Inflammatory macrophage treated with lipopolysaccharide for 4 hours (primary cell): ENCODE measurements at regions not wholly inside any gene's neighbourhood (a gene's known extent, or its start where the extent isn't known, plus 50 kb on each side); places are given as distances from the start of the nearest gene placed in this dataset.
A peak's percentile ranks its signal among the peaks of the same experiment; 100 is the strongest.
"Not testable (repeated sequence)": the region's sequence is repeated elsewhere in the genome, so short reads cannot be mapped to it uniquely, and the experiment has no call there.

ENCODE experiments used
- DNase-seq: peaks from one replicate; pipeline ENCODE4 v3.0.0-alpha.2; 2020

DNA sequence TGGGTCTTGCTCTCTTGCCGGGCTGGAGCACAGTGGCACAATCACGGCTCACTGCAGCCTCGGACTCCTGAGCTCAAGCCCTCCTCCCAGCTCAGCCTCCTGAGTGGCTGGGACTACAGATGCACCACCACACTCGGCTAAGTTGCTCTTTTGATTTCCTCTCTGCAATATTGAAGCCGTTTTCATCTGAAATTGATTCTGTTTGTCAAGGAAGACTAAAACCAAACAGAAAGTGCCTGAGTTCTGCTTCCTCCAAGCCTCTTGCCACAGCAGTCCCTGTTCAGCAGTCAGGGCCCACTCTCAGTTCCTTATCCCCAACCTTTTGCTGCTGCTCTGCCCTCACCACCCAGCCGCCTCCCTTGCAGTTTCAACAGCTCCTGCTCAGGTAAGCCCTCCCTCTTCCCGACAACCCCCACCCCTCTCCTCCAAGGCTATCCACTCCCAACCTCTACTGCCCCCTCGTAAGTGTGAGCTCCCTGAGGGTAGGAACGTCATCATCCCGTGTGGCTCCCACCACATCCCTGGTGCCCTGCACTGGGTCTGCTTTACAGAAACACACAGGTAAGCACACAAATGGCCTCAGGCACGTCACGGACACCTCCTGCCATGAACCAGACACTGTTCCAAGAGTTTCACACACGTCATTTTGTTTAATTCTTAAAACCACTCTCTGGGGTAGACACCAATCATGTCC is 70.7 kb upstream of the TAB2 start:
- DNase-seq, result peak; percentile 87

DNA sequence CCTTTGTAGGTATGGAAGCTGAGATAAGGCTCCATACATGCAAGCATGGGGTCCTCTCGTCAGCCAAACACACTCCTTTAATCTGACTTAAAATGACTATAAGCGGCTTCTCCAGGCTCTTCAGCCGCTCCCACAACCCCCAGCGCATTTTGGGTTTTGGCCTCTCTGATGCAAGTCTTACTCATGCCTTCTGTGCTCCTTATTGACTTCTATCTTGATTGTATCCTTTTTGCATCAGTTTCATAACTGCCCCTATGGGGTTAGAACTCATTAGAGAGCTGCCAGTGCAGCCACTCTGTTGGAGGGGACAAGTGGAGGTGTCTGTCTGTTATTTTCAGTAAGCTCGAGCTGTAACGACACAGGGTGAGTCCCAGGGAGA is 70.1 kb upstream of the TAB2 start:
- peak; percentile 61 for DNase-seq

DNA sequence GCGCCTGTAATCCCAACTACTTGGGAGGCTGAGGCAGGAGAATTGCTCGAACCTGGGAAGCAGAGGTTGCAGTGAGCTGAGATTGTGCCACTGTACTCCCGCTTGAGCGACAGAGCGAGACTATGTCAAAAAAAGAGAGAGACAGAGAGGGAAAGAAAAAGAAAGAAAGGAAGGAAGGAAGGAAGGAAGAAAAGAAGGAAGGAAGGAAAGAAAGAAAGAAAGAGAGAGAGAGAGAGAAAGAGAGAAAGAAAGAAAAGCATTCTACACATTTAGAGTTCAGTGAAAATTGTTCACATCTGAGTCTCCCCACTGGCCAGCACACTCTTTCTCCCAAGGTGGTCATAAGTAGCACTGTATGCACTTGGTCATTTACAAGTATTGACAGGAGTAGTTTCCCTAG is 69.2 kb upstream of the TAB2 start:
- DNase-seq, result not testable (repeated sequence)

DNA sequence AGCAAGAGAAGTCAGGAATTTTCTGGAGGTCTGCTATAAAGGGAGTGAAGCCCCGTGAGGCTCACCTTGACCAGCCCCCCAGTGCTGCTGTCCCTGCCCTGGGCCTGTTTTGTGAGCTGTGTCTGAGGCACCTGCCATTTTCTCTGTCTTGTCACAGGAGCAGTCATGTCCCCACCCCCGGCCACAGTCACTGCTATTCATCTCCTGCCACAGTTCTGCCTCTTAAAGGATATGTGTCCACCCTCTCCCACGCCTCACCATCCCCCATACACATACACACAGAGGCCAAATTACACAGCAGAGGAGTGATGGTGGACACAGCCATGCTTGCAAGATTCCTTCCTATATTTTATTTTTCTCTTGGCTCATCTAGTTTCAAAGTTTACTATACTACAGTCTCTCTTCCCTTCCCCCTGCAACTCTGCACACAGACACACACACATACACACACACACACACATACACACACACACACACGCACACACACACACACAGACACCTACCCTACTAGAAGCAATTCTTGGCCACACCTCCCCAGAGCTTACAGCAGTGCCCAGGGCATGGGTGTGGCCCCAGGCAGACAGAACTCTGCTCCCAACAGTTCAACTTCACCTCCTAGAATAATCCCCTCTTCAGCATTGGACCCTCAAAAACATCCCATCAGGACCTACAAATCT is 68.7 kb upstream of the TAB2 start:
- peak; percentile 66 for DNase-seq

DNA sequence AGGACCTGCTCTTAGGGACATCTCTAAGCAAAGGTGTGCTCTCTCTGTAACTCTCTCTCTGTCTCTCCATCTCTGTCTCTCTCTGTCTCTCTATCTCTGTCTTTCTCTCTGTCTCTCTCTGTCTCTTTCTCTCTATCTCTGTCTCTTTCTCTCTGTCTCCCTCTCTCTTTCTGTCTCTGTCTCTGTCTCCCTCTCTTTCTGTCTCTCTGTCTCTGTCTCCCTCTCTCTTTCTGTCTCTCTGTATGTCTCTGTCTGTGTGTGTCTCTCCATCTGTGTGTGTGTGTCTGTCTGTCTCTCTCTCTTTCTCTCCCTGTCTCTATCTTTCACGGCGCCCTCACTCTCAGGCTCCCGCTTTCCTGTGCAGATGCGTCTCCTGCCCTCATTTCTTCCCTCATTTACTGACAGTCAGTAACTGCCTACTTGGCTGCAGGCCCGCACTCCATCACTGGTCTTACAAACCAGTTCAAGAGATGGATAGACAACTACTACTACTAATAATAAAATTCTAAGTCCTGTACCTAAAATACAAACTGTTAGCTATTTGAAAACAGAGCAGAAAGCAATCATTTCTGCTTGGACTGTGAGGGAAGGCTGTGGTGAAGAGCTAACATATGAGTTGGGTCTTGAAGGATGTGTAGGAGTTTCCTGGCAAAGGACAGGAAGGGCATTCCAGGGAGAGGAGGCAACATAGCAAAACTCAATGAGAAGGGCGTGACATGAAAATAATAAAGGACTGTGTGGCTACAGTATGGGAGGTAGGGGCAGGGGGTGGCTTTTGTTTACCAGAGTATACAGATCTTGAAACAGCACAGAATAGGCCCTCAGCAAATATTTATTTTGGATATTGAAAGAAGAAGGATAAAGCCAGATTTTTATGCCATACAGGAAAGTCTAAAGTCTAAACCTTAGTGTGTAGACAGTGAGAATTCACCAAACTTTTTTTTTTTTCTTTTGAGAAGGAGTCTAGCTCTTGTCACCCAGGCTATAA is 67.8 kb upstream of the TAB2 start:
- no peak for DNase-seq

DNA sequence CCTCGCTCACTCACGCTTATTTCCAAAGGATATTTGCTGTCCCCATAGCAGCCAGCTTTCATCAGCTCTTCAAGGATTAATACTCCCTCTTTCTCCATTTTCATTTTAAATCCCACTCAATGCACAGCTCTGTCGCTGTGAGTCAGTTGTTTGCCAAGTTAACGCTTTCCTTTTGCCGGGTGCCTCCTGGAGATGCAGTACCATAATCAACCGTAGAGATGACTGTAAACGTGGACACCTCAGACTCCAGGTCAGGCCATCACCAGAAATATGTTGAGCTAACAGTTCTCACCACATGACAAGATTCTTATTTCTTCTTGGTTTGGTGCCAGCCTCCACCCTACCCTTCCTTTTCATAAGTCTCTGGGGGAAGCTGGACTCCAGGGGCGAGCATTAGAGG is 66.6 kb upstream of the TAB2 start:
- no peak for DNase-seq

DNA sequence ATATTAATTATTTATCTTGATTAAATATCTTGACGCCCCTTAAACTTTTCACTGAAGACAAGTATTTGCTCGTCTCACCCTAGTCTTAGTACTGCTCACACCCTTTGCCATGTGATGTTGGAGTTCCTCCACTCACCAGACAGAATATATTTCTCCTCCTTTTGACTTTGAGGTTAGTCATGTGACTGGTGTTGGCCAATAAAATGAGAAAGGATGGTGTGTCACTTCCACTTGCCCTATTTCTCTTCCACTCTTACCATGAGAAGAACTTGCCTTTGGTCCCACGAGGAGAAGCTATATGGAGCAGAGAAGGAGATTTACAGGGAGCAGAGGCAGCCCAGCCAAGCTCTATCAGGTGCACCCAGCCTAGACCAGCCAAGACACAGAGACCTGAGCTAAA is 64.9 kb upstream of the TAB2 start:
- DNase-seq, result peak; percentile 27

DNA sequence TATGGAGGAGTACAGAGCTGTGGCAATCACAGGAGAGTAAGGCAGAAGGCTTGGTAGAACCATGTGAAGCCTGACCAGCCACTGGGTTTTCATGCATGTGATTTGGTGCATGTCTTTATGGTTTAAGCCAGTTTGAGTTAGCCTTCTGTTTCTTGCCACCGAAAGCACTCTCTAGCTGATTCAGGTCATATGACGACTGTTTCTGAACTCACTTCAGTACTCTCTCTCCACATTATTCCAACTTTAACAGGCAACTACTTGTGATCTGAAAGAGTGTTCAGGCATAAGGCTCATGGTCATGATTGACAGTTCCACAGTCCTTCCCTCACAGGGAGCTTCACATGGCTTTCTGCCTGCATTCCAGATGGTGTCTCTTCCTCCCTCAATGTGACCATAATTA is 63.3 kb upstream of the TAB2 start:
- peak; percentile 32 for DNase-seq

DNA sequence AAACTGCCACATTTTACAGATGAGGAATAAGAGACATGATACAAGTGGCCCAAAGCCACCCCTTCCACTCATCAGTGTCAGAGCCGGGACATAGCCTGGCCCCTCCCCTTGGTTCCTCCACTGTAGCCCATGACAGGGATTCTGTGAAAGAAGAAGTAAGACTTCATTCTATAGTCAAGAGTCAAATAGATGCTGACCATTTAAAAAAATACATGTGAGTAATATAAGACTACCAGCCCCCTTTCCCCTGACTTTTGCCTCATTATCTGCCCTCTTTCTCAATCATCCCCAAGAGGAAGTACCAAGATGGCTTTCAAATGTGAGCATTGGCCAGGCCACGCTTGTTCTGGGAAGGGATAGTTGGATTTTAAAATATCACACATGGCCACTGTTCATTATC is 57.8 kb upstream of the TAB2 start:
- peak; percentile 95 for DNase-seq

DNA sequence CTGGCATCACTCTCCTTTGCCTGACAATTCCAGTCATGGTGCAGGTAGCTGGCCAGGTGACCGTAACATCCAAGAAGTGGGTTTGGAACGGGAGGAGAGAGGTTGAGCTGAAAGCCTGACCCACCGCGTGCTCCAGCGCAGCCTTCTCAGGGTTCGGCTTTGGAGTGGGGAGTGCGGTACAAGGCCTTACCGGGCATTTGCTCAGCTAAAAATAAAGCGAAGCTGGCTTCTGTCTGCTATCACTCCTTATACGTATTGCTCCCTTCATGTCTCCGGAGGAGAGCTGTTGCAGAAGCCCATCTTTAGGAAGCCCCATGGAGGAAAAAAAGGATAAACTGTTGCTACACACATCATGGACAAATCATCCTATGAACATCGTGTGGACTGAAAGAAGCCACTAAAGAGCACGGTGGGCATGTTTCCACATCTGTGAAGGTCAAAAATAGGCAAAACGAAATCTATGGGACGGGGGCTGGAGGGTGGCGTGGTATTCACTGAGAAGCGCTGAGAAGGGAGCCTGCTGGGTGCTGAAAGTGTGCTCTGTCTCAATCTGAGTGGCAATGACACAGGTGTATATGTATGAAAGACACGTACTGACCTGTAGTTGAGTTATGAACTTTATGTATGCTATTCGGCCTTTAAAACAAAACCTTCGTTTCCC is 57.2 kb upstream of the TAB2 start:
- DNase-seq, result no peak

DNA sequence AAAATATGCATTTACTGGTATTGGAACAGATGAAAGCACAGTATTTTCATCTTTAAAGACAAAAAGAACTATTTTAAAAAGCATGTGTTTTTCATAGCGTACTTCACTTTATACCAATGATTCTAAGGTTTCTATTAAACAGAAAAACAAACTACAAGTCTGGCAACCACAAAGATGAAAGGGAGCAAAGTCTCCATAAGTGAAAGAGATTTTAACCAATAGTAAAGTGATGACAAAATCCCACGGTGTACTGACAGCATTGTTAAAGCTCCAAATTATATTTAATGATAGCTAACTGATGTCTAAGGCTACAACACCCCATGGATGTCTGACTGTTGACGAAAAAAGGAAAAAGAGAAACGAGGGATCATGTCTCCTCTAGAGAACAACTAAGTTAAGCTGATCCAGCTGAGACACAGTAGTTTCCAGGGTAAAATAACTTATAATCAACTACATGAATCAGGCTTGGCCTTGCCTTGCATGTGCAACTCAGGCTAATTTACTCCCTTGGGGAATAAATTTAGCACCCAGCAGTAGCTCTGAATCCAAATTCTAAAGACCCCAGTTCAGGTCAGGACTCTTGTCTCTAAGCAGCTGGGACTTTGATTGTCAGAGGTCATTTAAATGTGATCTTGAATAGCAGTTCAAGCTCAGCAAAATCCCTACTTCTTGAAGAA is 56.0 kb upstream of the TAB2 start:
- DNase-seq, result no peak

DNA sequence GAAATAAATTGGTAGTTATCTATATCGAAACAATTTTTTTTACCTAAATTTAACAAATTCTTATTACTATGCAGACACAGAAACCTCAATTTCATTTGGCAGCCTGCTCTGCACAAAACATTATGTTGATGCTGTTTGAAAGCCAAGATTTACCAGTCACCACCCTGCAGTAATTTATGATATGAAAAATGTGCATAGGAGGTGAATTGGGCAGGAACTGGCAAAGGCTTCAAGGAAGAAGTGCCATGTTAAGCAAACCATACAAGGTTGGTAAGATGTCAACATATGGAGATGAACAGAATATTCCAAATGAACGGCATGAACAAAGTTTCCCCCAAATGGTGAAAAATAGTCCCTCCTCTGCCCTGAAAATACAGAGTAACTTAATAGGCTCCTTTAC is 54.2 kb upstream of the TAB2 start:
- DNase-seq, result no peak

DNA sequence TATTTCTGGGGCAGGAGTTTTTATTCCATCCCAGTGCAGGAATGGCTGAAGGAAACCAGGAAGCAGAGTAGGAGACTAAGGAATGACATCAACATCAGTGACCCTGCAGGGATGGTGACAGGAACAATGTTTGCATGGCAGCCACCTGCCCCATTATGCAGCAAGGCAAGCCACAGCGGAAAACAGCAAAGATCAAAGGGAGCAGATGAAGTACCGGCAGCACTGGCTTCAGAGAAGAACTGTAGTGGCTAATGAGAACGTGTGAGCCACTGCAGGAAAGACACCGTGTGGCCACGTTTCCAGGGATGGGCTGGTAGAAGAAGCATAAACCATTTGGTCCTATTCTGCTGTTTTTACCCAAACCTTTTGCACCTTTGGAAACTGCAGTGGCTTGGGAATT is 52.9 kb upstream of the TAB2 start:
- DNase-seq, result no peak

DNA sequence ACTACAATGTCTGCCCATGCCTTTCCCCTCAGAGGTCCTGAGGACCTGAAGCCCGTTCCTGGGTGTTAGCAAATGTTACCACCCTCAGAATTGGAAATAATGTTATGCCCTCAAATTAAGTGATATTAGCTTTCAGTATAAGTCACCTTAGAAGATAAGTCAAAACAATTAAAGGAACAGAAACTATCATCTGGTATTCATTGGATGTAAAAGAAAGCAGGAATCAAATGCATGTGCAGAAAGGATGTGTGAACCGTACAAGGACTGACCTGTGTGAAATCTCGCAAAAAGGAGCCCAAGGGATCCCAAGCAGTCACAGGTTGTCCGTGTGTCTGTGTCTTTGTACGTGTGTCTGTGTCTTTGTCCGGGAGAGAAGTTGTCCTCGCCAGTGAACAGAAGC is 51.6 kb upstream of the TAB2 start:
- no peak for DNase-seq

DNA sequence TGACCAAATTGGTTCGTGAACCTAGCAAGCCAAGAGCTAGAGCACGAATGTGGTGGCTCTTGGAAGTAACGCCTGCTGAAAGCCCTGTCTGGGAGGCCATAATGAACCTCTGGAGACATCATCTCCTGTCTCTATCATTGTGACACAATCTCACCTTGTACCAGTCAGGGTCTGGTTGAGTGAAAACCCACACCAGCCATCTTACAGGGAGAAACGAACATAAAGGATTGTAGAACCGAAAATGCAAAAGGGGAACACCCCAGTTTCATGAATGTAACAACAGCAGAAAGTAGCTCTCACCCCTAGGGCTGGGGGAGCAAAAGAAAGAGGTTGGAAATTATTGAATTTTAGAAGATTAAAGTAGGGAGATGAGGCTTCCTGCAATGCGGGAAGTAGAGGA is 50.9 kb upstream of the TAB2 start:
- DNase-seq, result peak; percentile 70

DNA sequence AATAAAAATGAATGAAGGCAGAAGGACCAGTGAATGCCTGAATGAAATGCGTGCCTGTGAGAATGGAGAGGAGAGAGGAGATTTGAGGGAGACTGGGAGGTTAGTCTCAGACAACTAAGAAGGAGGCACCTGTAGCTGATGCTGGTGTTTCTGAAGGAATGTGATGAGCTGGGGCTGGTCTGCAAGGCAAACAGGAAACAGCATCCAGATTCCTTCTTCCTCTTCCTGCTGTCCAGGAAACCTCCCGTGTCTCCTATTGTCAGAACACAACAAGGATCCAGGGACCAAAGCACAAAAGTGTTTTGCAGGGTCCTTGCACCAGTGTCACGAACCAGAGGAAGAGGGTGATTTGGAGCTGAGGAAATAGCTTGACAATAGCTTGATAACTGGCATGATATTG is 50.4 kb upstream of the TAB2 start:
- no peak for DNase-seq

DNA sequence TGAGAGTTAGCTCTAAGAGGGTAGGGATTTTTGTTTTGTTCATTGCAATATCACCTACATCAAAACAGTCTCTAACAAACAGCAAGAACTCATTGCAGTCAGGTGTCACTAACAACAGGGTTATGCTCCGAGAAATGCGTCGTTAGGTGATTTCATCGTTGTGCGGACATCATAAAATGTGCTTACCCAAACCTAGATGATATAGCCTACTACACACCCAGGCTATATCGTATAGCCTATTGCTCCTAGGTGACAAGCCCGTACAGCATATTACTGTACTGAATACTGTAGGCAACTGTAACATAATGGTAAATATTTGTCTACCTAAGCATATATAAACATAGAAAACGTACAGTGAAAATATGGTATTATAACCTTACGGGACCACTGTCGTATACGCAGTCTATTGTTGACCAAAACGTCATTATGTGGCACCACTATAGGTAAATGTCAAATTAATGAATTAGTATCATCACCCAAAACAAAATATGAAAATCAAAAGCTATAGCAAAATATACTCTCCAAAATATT is 49.9 kb upstream of the TAB2 start:
- DNase-seq, result no peak
